NCI-H345 (cell line): ENCODE measurements at regions not wholly inside any gene's neighbourhood (a gene's known extent, or its start where the extent isn't known, plus 50 kb on each side); places are given as distances from the start of the nearest gene placed in this dataset.

Experiments
- DNase-seq: peaks from one replicate; lab custom pipeline; 2025; lab: John Stamatoyannopoulos, UW

DNA sequence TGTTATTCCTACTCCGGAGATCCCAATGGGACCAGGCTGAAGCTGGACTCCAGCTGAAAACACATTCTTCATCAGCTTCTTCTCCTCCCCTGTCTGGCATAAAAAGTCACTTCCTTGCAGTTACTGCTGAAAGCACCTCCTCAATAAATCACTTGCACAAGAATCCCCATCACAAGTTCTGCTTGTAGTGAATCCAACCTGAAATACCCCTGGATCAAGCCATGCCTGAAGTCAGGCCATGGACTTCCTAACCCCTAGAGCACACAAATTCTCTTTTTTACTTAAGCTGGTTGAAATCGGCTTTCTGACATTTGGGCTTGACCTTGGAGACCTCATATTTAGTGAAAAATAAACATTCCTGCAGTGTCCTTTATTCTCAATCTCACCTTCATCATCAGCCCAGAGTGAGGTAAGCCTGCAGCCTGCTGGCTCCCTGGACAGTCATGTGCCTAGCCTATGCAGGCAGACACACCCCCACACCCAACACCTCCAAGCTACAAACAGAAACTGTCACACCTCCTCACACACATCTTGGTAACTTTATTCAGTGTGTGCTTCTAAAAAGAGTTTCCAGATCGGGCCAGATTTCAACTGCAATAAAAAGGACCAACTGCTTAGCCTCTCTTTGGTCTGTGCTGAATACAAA, 51.5 kb upstream of the PTPRT start:
- DNase-seq = no peak
